Left renal cortex interstitium (tissue), 4 donors: ENCODE measurements at regions not wholly inside any gene's neighbourhood (a gene's known extent, or its start where the extent isn't known, plus 50 kb on each side); places are given as distances from the start of the nearest gene placed in this dataset.
A peak's percentile ranks its signal among the peaks of the same experiment; 100 is the strongest.

ENCODE experiments used
- DNase-seq, 4 donors: peaks; one replicate each; pipeline ENCODE4 v3.0.0-alpha.2; 2013; ENCODE audit warnings: low read depth in 4 of 4, low spot score in 2 of 4, missing footprints in 1 of 4

GRCh38 chr1:5645135-5645399 lies 347.2 kb downstream of the NPHP4 start:
- no peak for DNase-seq

DNA sequence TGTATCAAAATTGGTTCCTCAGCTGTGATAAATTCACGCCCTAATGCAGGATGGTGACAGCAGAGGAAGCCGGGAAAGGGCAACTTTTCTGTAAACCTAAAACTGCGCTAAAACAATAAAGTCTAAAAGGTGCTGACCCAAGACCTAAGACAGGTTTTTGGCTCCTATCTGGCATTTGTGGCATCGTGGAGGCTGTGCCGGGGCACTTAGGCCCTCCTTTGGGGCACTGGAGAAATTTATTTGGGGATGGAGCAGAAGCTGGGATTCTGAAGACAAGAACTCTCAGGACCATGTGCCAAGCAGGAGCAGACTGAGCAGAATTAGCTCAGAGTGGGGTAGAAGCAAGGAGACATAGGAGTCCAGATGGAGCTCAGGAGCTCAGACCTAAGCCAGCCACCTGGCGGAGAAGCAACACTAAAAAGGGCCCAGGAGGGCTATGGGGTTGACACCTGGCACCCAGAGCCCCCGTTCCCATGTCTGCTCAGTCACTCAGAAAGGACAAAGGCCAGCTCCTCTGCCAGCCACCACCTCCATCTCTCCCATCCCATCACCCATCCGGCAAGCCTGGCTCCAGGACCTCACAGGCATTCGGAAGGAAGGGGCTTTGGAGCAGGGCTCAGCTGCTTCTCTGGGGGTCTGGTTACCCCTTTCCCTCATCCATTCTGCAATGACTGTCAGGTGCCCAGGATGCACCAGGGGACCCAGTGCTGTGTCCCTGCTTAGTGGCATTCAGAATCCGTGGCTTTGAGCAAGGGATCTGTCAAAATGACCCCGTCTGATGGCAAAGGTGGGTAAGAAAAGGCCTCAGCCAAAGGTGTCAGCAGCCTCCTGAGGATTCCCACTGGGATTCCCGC lies 347.7 kb downstream of the NPHP4 start:
- no peak for DNase-seq

- no peak for DNase-seq
Measured at GRCh38 chr1:5643360-5644107, 348.7 kb downstream of the NPHP4 start.

- DNase-seq, result no peak
Measured at GRCh38 chr1:5640845-5641244, 351.4 kb downstream of the NPHP4 start.

DNA sequence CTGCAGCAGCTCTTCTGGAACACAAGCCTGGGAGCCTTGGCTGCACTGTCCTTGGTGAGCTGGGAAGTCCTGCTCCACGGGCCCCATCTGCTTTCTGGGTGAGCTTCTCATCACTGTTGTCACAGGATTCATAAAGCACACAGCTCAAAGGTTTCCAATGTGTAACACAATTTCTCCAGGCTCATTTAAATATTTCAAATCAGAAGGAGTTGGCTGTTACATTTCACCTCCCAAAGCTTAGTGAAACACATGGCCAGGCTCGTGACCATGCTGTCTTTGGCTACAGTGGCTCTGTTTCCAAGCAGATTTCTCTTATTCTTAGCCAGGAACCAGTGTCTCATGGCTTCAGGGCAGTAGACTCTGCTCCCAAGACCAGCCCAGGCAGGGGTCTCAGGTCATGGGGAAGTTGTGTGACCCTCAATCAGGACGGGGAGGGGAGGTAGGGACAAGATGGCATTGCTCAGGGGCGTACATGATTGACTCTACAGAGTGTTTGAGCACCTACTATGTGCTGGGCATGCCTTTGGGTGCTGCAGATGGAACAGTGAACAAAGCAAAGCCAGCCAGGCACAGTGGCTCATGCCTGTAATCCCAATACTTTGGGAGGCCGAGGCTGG lies 353.0 kb downstream of the NPHP4 start:
- no peak for DNase-seq

DNA sequence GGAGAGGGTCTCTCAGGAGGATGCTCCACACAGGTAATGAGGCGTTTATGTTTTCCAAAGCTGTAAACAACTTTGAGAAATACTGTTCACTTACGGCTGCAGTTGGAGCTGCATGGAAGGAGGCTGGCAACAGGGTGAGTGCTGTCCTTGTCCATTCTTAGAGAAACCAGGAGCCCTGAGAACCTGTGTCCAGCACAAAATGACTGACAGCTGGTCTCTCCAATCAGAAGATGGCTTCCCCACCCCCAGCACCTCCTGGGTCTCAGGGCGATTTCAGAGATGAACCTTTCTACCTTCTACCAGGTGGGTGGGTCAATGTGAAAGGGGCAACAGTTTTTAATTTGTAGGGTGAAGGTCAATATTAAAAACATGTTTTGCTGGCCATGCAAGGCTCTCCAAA lies 353.6 kb downstream of the NPHP4 start:
- no peak for DNase-seq

DNA sequence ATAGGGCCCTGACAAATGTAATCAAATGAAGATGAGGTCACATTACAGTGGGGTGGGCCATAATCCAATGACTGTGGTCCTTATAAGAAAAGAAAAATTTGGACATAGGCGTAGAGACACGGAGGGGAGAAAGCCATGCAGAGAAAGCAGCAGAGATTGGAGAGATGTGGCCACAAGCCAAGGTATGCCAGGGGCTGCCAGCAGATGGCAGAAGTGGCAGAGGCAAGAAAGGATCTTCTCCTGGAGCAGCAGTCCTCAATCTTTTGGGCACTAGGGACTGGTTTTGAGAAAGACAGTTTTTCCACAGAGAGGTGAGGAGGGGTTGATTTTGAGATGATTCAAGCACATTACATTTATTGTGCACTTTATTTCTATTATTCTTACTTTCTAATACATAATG lies 355.1 kb downstream of the NPHP4 start:
- no peak for DNase-seq

- no peak for DNase-seq
Measured at GRCh38 chr1:5634893-5635292, 357.3 kb downstream of the NPHP4 start.

DNA sequence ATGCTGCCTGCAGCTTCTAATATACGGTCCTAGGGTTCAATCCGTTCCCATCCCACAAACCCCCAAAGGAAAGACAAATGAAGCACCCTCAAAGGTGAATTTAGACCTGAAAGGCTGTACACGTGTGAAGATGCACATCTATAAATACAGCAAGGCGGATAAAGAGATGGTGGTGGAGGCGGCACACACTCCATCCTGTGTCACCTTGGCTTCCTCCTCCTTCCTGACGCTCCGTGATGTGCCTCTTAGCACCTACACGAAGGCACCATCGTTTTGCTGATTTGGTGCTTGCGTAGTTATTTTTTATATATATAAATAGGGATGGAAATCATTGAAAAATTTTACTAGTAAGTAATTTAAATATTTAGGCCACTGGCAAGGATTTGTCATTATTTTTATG lies 359.4 kb downstream of the NPHP4 start:
- DNase-seq, result no peak

- DNase-seq, result no peak
Measured at GRCh38 chr1:5632224-5632623, 360.0 kb downstream of the NPHP4 start.

GRCh38 chr1:5628416-5628815 lies 363.8 kb downstream of the NPHP4 start:
- no peak for DNase-seq

DNA sequence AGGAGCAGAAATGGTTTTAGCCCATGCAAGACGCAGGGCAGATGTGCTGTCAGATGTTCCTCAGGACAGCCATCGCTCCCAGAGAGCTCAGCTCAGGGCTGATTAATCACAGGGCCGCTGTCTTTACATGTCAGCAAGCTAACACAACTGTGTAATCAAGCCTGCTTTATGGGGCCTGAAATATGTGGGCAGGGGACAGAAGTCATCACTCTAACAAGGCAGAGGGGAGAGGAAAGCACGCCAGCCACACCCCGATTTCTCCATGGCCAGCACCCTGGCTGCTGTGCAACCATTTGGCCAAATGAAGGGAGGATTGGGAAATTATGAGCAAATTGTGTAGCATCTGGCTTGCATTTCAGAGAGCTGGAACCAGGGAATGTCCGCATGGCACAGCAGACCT lies 368.8 kb downstream of the NPHP4 start:
- no peak for DNase-seq

DNA sequence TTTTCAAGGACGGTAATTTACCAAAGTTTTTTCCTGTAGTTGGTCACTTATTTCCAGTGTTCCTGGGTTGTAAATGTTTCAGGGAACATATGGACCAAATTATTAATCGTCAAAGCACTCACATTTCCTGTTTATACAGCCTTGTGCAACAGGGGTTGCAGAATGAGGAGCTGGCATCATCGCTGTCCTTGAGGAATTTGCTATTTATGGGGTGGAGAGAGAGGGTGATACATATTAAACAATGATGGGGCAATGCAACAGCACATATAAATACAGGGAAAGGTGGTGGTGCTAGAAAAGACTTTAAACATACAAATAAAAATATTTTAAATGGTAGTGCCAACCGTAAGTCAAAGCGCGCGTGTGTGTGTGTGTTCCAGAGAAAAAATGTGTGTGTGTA lies 369.8 kb downstream of the NPHP4 start:
- DNase-seq, result no peak

GRCh38 chr1:5621692-5622091 lies 370.5 kb downstream of the NPHP4 start:
- no peak for DNase-seq

DNA sequence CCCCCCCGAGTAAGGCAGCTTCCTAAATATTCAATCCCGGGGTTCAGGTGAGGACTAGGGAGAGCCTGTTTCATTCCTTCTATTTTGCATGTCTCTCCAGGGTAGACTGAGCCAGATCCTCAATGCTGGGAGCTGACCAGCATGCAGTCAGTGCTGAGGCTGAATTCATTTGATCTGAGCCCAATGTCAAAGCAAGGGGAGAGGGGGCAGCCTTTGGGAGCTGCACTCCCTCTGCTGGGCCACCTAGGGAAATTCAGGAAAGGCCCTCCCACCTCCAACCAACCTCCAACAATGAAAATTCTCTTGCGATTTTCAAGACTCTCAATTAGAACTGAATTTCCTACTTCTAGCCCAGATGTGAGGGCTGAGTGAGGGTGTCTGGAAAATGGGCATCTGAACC lies 371.2 kb downstream of the NPHP4 start:
- peak in 2 of 4 donors; percentile 16 to 49 for DNase-seq

DNA sequence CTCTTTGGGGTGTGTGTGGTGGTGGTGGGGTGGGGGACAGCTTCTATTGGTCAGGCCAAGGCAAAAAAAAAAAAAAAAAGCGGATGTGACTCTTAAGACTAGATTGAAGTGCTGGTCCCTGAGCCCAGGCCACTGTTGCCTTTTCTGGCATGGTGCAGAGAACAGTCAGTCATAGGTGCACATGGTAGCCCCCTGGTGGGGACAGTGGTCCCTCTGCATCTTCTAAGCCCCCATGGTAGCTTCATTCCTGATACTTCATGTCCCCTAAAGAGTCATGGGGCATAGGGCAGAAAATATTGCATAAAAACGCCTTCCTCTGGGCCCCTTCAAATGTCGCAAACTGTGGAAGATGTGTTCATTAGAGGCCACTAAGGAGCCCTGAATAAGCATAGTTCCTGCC lies 371.8 kb downstream of the NPHP4 start:
- no peak for DNase-seq

DNA sequence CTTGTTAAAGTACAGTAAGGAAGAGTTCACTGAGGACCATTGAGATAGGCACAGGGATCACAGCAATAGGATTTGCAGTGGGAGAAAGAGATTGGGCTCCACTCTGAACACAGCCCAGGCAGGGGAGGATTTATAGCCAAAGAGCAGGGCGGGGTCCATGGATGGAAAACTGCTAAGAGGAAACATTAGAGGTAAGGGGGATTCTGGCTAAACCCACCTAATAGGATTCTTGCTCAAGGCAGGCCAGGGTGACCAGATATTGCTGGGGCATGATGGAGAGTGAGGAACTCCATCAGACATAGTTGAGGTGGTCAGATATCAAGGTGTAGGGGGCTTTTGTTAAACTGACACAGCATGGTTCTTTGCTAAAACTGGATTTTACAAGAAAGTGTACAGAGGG lies 372.8 kb downstream of the NPHP4 start:
- DNase-seq, result no peak

- DNase-seq, result no peak
Measured at GRCh38 chr1:5617546-5617945, 374.7 kb downstream of the NPHP4 start.

DNA sequence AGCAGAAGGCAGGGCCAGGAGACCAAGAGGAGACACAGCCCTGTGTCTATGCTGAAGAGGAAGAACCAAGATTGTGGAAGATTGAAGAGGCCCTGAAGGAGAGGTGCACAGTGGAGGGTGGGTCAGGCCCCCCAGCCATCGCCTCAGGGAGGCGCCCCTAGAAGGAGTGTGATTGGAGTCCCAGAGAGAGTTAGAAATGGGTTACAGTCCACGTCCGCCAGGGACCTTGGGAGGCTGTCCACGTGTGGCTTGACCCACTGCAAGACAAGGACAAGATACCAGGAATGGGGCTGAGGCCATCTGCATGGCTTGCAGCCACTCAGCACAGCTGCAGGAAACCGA lies 375.1 kb downstream of the NPHP4 start:
- no peak for DNase-seq

DNA sequence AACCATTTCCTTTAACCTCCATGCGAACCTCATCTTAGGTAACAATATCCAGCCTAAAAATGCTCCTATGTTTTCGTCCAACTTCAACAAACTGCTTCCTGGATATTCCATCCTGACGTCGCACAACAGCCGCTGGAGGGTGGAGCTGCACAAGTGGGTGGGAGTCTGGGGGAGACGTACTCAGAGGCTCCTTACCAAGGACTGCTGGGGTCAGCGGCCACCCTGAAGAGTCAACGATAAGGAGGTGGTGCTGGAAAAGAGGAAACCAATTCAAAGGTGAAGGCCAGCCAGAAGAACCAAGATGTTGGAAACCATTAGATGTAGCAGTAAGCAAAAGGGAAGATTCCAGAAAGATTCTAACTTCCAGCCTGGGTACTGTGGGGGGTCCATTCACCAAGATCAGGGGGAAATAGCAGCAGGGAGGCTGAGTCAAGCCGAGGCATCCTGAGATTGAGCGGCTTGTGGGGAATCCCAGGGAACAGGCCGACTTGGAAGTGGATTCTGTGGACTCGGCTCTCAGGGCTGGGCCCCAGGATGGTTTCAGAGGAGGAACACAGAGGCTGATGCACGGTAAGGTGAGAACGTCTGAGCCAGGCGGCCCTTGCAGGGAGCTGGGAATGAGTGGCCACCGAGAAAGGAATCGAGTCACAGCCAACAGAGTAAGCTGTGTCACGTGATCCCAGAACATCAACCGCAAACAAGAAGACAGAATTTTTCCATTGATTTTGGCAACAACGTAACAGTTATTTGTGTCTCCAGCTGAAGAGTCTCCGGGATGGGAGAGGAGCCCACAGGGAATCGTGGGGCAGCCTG lies 375.7 kb downstream of the NPHP4 start:
- DNase-seq, result no peak

GRCh38 chr1:5615076-5615475 lies 377.1 kb downstream of the NPHP4 start:
- DNase-seq, result no peak
